Caki2 (cell line): ENCODE measurements at regions not wholly inside any gene's neighbourhood (a gene's known extent, or its start where the extent isn't known, plus 50 kb on each side); places are given as distances from the start of the nearest gene placed in this dataset.
A peak's percentile ranks its signal among the peaks of the same experiment; 100 is the strongest.
"Not testable (repeated sequence)": the region's sequence is repeated elsewhere in the genome, so short reads cannot be mapped to it uniquely, and the experiment has no call there.

Source experiments
- DNase-seq: peaks from one replicate; pipeline ENCODE4 v3.0.0-alpha.2; 2015; ENCODE audit warnings: low read depth
- in situ Hi-C: cut with HindIII; loops from 2 replicates; pipeline ENCODE4 v1.10.0; 2016; ENCODE audit warnings: low sequenced_read_pairs, low pct_unique_long_range_greater_than_20kb, mixed read lengths

- DNase-seq, result no peak
- in situ Hi-C loops, result no loop called here
Observed at GRCh38 chr3:67943546-67943945, 289.1 kb upstream of the SUCLG2 start.

DNA sequence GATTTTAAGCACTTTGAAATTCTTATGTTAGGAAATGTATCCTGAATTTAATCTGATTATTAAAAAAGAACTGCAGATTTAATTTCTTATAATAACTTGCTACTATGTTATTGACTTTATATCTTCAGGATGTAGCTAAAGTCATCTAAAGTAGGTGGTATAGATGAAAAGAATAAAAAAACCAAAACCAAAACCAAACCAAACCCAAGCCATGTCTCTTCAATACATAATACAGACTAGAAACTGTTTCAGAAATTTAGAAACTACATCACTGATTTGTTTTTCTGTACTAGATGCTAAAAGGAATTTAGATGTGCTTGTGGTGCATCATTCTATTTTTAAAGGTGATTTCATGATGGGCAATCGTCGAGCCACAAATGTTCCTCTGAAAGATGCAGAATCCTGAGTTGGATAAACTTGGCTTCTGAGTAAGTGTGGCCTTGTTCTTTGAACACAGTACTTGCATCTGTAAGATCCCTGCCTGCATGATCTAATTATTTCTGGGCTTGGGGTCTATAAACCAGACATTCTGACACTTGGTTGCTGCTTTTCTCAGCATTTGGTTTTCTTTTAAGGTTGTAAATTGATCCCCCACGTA is 287.1 kb upstream of the SUCLG2 start:
- in situ Hi-C loops, result no loop called here
- DNase-seq, result no peak

- in situ Hi-C loops, result no loop called here
- no peak for DNase-seq
Observed at GRCh38 chr3:67940210-67940952, 286.0 kb upstream of the SUCLG2 start.

DNA sequence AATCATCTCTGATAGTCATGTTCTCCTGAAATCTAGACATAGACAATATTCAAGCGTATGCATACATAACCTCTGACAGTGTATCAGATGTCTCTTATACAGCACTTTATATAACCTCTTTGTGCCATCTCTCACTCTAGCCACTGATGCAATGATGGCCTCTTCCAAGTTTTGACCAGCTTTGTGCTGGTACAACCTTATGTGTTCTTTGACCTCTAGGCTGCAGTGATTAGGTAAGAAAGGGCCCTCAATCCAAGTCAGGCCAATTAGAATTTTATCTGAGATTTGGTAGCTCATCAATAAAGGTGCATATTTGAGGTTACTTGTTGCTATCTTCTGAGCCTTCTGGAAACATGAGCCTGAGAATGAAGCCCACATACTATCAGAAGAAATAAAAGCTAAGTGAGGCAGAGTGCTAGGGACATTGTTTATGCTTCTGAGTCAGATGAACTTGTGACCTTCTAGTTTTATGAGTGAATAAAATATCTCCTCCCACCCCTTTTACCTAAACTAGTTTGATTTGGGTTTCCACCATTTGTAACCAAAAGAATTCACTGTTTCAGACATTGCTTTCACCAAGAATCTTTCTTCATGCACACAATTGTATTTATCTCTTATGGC is 283.2 kb upstream of the SUCLG2 start:
- DNase-seq, result peak; percentile 9
- in situ Hi-C loops, result no loop called here

DNA sequence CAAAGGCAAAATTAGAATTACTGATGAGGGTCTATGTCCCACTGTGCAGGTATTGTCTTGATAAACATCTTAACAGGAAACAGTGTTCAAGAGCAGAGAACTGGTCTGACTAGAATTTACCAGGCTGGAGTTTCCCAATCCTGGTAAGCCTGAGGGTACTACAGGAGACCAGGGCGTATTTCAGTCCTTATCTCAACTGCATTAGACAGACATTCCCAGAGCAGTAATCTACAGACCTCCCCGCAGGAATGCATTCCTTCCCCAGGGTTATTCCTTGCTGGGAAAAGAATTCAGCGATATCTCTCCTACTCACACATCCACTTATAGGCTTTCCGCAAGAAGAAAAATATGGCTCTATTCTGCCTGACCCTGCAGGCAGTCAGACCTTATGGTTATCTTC is 276.0 kb upstream of the SUCLG2 start:
- DNase-seq, in situ Hi-C loops: not testable (repeated sequence)

GRCh38 chr3:67923796-67924195 is 269.4 kb upstream of the SUCLG2 start:
- in situ Hi-C loops, result no loop called here
- DNase-seq, result no peak

GRCh38 chr3:67920969-67921368 is 266.6 kb upstream of the SUCLG2 start:
- in situ Hi-C loops, result no loop called here

GRCh38 chr3:67920311-67920710 is 265.9 kb upstream of the SUCLG2 start:
- in situ Hi-C loops, result no loop called here
- DNase-seq, result no peak

More at GRCh38 chr3:67920969-67921368, 266.6 kb upstream of the SUCLG2 start:
- DNase-seq, result no peak

DNA sequence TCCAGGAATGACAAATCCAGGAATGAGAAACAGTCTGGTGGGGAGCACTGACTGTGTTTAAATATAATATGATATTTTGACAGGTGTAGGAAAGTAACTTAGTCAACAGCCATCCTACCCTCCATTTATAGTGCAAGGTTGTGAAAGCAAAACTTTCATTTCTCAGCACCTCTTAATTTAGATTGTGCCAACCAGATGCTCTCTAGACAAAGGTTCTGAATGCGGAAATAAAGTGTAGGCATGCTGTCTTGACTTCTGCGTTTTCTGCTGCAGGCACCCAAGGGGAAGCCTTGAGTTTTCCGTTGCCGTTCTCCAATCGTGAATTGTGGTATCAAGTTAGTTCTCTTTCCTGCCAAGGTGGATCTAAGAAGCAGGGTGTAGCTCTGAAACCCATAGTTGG is 261.9 kb upstream of the SUCLG2 start:
- in situ Hi-C loops, result no loop called here

DNA sequence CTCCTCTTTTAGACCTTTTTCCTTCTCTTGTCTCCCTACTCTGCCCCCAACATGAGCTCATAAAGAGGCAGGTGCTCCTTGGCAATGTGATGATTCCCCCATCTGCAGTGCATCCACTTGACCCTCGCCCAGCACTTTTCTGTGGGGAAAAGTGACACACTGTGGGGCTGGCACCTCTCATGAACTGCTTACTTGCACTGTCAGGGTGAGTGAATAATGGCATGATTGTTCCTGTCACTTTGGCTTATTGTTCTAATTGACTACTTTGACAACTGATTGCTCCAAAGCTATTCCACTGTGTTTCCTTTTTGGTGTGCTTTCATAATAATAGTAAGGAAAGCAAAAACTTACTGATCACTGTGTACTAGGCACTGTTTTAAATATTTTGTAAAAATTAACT is 253.3 kb upstream of the SUCLG2 start:
- no peak for DNase-seq
- in situ Hi-C loops, result no loop called here

More for the DNA sequence above, 261.9 kb upstream of the SUCLG2 start:
- no peak for DNase-seq

DNA sequence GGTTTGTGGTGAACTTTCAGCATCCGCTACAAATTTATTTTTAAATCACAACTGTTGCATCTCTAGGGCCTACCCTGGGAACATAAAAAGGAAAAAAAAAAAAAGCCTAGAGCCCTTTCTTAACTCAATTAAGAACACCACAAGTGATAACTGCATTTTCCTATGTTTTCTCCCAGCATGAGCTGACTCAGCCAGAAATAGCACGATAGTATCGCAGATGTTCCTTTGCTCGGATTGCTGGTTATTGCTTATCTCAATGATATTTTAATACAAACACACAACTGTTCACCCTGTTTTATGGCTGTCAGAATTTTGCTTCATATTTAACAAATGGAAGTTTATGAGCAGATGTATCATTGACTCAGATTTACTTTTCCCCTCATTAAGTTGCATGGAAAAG is 251.8 kb upstream of the SUCLG2 start:
- no peak for DNase-seq
- in situ Hi-C loops, result no loop called here

DNA sequence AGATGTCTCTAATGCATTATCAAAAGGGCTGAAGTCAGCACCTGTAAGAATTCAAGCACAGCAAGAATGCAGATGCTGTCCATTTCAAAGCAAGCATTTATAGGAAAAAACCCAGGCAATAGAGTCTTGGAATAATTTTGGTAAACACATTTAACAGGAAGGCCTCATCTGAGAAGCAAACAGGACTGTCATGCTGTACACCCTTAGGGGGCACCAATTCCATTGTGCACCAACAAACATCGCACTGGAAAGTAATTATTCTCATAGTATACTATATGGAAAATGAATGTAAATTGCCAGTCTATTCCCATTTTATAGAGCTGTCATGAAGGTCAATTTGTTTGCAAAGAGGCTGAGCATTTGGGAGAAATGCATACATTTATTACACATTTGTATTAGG is 247.3 kb upstream of the SUCLG2 start:
- DNase-seq, result no peak
- in situ Hi-C loops, result no loop called here

DNA sequence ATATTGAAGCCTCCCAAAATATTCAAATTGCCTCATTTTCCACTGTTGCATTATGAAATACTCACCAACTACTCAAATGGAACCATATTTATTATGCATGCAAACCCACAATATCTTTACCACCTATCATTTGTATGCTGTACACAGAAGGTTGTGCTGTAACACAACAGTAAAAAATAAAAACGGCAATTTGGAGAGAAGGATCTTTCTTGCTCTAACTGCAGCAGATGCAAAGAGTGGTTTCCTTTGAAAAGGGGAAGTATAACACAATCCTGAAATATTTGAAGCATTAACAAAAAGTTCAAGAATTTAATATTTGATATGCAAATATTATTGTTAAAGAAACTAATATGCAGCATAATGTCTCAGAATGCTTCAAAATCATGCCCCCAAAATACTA is 244.5 kb upstream of the SUCLG2 start:
- in situ Hi-C loops, result no loop called here
- DNase-seq, result no peak

DNA sequence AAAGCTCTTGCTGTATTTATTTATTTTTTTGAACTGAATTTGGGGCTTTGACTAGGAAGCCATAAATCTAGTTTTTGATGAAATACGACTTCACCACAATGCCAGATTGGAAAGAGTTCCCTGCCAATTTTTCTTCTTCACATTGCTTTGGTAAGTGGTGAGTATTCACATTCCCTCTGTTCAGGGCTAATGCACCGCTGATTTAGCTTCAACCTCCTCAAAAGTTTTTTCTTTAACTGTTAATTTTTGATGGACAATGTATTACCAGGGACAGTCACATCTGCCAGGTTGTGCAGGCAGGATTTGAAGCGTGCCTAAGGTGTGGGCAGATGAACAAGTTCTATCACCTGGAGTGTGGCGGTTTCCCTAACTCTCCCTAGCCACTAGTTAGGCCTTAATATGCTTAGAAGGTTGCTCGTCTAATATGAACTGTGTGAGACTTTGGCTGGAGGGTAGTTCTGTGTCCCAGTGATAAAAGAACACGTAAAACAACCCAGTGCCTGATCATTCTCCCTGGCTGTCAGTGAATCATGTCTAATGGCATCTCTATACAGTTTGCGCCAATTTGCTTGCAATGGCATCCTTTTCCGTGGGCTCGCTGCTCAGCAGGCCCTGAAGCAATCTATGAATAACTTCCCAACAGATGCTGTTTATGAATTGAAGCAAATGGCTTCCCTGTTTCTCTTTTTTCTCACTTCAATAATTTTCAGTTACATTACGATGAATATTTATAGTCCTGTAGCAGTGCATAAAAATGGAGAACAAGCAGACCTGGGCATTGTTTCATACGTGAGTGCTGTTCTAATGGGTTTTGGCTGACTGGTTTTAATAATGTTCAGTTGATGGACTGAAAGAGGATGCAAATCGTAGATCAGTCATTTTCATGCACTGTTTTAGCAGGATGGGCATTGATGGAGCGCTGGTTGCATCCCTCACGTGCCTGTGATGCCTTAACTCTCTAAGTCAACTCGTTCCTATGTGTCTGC is 243.2 kb upstream of the SUCLG2 start:
- peak; percentile 53 for DNase-seq
- in situ Hi-C loops, result no loop called here

GRCh38 chr3:67896130-67896529 is 241.7 kb upstream of the SUCLG2 start:
- no peak for DNase-seq
- in situ Hi-C loops, result no loop called here

- DNase-seq, result no peak
- in situ Hi-C loops, result no loop called here
Observed at GRCh38 chr3:67894510-67894909, 240.1 kb upstream of the SUCLG2 start.

DNA sequence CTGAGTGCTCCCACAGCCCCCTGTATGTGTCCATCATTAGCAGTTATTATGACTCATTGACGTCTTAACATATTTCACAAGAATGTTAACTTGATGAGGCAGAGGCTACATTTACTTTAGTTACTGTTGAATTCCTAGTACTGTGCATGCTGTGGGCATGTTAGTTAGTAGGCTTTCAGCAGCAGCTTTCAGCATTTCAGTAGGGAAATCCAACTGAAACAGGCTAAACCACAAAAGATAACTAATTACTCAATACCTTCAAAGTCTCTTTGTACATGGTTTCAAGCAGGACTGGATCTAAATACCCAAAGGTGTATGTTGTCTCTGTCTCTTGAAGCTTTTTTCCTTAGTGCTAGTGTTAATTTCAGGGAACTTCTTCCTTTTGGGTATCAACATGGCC is 229.9 kb upstream of the SUCLG2 start:
- in situ Hi-C loops, result no loop called here

DNA sequence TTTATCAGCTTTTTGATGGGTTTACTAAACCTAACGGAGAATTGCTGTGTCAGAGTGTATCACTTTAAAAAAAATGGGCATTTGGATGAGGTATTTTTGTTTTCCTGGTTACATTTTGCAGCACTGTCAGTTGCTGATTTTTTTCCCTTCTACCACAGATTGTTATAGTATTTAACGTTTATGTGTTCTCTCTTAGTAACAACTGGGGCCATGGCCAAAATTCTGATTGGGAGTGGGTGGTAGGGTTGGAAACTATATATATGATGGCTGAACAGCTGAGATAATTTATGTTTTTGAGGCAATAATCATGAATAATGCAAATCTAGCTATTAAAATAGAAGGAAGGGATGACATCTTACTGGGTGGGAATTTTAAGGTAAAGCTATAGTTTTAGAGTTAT is 229.4 kb upstream of the SUCLG2 start:
- DNase-seq, result no peak
- in situ Hi-C loops, result no loop called here

More for the DNA sequence above, 229.9 kb upstream of the SUCLG2 start:
- DNase-seq, result no peak

- in situ Hi-C loops, result no loop called here
- DNase-seq, result no peak
Observed at GRCh38 chr3:67882981-67883380, 228.6 kb upstream of the SUCLG2 start.
